ENCODE measurements at regions not wholly inside any gene's neighbourhood (a gene's known extent, or its start where the extent isn't known, plus 50 kb on each side); places are given as distances from the start of the nearest gene placed in this dataset.

- ChIA-PET POLR2A (no interaction called here), CTCF (no interaction called here)
Measured at GRCh38 chr22:27283714-27284113, 517.8 kb downstream of the MN1 start.

DNA sequence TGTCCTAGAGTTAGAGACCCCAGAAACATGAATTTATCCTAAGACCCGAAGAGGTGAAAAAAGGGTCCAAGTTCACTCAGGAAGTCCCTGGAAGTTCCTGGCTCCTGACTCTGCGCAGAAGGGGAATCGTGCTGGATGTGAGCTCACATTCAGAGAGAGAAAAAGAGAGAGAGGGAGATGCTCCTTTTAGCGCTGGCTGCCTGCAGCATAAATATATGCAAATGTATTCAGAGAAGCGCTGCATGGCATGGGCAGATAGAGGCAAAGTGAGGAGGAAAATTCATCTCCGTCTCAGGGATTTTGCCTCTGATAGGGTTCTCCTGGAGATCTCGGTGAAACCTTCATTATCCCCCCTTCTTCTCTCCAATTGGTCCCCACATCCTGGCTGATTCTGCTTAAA lies 517.2 kb downstream of the MN1 start:
- ChIA-PET POLR2A (no interaction called here), CTCF (no interaction called here)

DNA sequence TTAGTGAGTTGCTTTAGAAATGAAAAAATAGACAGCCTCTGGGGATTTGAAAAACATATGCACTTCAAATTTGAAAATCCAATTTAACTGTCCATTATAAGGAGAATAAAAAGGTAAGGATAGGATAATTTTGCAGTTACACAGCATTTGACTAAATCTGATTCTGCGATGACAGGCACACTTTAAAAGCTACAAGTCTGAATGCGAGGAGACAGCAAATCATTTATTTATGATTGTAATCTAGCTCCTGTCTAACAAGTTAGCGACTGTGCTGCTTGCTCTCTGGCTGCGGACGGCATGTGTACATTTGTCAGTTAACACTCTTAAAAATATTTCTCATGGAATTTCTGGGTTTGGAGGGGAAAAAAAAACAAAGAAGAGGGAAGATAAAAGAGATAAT lies 514.8 kb downstream of the MN1 start:
- ChIA-PET CTCF (no interaction called here), POLR2A (no interaction called here)

DNA sequence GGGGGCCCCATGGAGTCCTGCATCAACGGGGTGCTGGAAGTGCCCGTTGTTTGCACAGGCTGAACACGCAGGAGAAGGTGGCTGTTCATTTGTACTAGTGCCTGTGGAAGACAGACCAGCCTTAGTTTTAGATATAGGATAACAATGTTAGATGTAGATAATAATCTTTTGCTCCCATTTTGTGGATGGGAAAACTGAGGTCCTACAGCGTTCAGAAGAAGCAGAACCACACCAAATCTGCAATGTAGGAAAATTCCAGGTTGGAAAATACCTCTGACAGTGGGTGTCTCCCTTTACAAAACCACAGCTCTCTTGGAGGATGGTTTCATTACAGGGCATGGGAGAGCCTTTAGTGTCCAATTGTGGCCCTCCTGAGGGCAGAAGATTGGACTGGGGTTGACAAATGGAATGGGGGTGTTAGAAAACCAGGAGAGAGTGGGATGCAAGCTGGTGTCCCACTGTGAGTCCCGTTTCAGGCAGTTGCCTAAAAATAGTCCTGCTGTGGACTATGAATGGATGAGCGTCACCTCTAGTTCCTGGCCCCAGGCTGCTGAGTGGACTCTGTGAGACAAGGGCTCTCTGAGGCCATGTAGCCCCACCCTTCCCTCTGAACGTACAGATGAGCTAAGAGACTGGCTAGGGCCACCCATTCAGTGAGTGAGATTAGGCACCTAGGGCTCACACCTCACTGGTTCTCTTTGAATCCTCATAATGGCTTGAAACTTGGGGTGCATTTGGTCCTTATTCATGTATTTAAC lies 508.8 kb downstream of the MN1 start:
- POLR2A ChIA-PET = no interaction called here
- CTCF ChIA-PET = no interaction called here

DNA sequence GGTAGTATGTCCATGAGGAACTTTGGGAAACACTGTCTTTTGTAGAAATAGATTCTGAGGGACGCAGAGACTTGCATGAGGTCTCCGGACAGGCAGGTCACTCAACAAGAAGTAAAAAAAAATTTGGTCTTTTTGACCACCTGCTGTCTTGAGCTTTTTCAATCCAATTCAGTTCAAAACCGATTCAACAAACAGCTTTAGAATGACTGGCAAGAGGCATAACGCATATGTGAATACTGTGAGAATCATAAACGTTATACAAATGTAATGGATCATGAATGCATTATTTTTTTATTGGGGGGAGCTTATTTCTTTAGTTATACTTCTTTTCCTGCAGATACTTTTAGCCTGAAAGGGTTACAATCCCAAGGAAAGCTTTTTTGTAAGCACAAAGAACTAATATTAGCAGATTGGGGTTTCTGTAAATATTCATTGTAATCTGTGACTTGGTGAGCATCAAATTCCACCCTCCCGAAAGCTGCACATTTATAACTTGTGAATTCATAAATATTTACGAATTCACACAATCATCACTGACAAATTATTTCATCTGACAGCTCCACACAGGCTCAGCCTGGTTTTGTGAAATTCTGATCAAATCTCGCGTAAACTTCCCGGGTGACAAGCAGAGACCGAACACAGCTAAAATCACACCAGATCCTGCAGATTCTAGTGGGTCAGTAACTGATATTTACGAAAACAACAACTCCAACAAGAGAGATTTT lies 507.7 kb downstream of the MN1 start:
- POLR2A ChIA-PET = no interaction called here
- CTCF ChIA-PET = no interaction called here

- ChIA-PET POLR2A (no interaction called here), CTCF (no interaction called here)
Measured at GRCh38 chr22:27295040-27295439, 506.5 kb downstream of the MN1 start.

- CTCF ChIA-PET = no interaction called here
- POLR2A ChIA-PET = no interaction called here
Measured at GRCh38 chr22:27295605-27296004, 506.0 kb downstream of the MN1 start.

GRCh38 chr22:27296091-27296675 lies 505.4 kb downstream of the MN1 start:
- POLR2A ChIA-PET = no interaction called here
- CTCF ChIA-PET = no interaction called here

- CTCF ChIA-PET = no interaction called here
- POLR2A ChIA-PET = no interaction called here
Measured at GRCh38 chr22:27297125-27297524, 504.4 kb downstream of the MN1 start.

GRCh38 chr22:27298332-27298731 lies 503.2 kb downstream of the MN1 start:
- ChIA-PET CTCF (no interaction called here), POLR2A (no interaction called here)

GRCh38 chr22:27298742-27299141 lies 502.8 kb downstream of the MN1 start:
- ChIA-PET POLR2A (no interaction called here), CTCF (no interaction called here)

- CTCF ChIA-PET = no interaction called here
- POLR2A ChIA-PET = no interaction called here
Measured at GRCh38 chr22:27299181-27300085, 502.1 kb downstream of the MN1 start.

DNA sequence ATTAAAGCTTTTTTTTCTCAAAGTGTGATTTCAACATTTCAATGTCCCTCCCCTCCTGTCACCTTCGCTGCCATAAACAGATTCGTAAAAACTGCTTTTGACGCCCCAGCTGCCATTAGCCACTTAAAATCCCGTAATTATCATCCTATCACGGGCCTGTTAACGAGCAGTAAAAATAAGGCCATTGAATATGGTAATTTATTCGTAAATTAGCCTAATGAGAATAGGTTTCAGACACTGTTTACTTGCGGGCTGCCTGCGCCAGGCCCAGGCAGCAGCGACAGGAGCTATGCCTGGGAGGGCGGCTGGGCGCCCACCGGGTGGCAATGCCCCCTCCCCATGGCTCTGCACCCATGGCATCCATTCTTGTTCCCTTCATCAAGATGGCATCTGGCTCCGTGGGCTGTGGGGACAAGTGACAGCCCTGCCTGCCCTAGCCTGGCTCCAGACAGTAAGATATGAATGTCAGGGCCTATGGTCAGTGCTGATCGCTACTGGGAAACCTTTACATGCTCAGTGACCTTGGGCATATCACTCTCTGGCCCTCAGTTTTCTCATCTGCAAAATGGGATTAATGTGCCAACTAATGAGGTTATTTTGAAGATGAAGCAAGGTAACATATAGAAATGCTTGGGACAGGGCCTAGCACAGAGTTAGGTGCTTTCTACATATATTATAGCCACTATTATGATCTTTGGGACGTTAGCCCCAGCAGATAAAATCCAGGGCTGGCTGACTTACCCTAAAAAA lies 500.8 kb downstream of the MN1 start:
- POLR2A ChIA-PET = no interaction called here
- CTCF ChIA-PET = no interaction called here

- POLR2A ChIA-PET = no interaction called here
- CTCF ChIA-PET = interaction anchor here (0.6 kb wide), 1 partner anchor 81 kb away, joined by 5 read pairs; no protein-coding TSS in a partner anchor
Measured at GRCh38 chr22:27302501-27302900, 499.1 kb downstream of the MN1 start.

DNA sequence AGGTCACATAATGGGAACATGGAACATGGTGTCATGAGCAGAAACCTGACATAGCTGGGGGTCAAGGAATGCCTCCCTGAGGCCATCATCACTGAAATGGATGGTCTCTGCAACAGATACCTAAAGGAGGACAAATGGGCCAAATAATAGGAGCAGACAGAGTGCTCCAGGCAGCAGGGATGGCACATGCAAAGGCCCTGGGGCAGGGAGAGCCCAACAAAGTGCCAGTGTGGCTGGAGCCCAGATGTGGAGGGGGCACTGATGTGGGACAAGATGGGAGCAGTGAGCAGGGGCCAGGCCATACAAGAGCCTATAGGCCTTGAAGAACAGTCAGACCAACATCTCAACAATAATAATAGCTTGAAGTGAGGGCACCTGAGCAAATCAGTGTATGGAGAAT lies 497.8 kb downstream of the MN1 start:
- ChIA-PET POLR2A (no interaction called here), CTCF (no interaction called here)

GRCh38 chr22:27306771-27307170 lies 494.8 kb downstream of the MN1 start:
- POLR2A ChIA-PET = no interaction called here
- CTCF ChIA-PET = no interaction called here

DNA sequence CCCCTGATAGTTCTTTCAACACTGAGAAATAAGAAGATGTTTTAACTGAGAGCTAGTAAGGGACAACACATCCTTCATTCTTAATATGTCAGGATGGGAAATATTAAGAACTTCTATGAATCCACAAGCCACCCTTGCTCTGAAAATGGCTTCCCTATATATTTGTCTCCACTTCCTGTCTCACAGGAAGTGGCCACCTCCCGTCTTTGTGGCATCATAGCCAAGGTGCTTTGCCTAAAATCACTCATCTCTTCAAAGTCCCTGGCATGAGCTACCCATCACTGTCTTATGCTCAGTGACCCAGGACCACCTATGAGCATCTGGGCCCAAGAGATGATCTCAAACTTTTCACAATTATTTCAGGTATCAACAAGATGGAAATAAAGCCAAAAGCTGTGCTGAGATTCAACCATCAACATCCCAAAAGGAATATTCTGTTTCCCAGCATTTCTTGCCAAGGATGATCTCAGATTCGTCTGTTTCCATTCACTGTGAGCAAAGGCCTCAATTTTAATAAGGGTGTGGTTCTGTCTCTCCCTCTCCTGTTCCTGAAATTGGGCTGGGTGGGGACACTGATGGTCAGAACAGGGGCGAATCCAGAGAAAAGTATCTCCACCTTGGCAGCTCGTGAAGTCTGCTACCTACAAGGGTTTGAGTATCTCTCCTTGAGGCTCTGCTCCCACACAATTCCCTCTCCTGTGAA lies 493.9 kb downstream of the MN1 start:
- ChIA-PET CTCF (no interaction called here), POLR2A (no interaction called here)

DNA sequence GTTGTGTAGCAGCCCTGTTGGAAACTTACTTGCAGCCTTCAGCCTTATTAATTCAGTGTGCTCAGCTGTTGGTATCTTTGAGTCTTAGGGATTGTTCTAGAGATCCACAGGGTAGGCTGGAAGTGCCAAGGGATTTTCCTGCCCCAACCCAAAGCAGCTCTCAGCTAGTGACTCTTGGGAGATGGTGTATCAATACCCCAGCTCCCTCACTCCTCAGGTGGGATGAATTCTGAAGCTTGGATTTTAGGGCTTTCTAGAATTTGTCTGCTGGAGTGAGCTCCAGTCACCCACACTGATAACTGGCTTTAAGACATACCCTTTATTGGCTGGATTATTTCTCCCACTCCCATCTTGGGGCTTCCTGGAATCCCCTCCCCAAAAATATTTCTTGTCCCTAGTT lies 493.0 kb downstream of the MN1 start:
- POLR2A ChIA-PET = no interaction called here
- CTCF ChIA-PET = no interaction called here

DNA sequence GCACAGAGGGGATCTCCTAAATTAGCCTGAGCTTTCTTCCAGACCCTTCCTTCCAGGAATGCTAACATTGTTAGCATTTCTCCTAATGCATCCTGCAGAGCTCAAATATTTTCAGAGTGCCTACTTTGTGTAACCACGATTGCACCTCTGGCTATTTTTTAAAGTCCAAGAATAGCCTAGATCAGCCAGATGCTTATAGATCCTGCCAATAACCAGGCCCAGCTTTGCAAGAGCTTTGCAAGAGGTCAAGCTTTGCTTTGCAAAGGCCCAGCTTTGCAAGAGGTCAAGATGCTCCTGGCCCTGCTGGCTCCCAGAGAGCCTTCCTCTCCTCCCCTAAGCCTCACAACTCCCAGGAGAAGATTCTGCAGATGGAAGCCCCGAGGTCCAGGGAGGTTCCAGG lies 491.9 kb downstream of the MN1 start:
- POLR2A ChIA-PET = no interaction called here
- CTCF ChIA-PET = no interaction called here

Measured in activated CD8-positive, alpha-beta memory T cell treated with anti-CD3 and anti-CD28 coated beads for 36 hours (primary cell).